Naive thymus-derived CD4-positive, alpha-beta T cell (primary cell): ENCODE measurements at regions not wholly inside any gene's neighbourhood (a gene's known extent, or its start where the extent isn't known, plus 50 kb on each side); places are given as distances from the start of the nearest gene placed in this dataset.
"Not testable (repeated sequence)": the region's sequence is repeated elsewhere in the genome, so short reads cannot be mapped to it uniquely, and the experiment has no call there.

Experiments used
- ATAC-seq: fragments of 150-1000 bp; cut with Tn5 transposase; 2 replicates; pipeline ENCODE4 v1.10.0; 2021; ENCODE audit warnings: mild to moderate bottlenecking, moderate library complexity
- CTCF ChIA-PET: fragments of 350-600 bp; sonication (Branson Sonifier 250); formaldehyde crosslinking; loops from one replicate; lab custom pipeline; 2021; ENCODE audit warnings: antibody characterized with exemption; lab: Charles Lee
- POLR2A ChIA-PET: fragments of 350-600 bp; sonication (Branson Sonifier 250); formaldehyde crosslinking; loops from one replicate; lab custom pipeline; 2021; ENCODE audit warnings: antibody characterized with exemption, inconsistent platforms; lab: Charles Lee
- DNase-seq, 9 donors: peaks; one replicate each; pipeline versions ENCODE4 v3.0.0 to v3.0.0-alpha.2; 2020 to 2022; ENCODE audit warnings: mixed read lengths in 1 of 9
- H3K27ac ChIP-seq: one replicate; pipeline ENCODE4 v1.7.0; 2013; ENCODE audit warnings: mild to moderate bottlenecking, low read depth, low read length, moderate library complexity
- H3K27me3 ChIP-seq, 2 donors: one replicate each; pipeline ENCODE4 v1.7.0; 2013; ENCODE audit warnings: low read length in 2 of 2, mild to moderate bottlenecking in 2 of 2, moderate library complexity in 2 of 2; ENCODE audit not compliant: control insufficient read depth in 2 of 2, insufficient read depth in 2 of 2
- H3K36me3 ChIP-seq, 3 experiments: 1 replicate in 2 of 3; 2 replicates in 1 of 3; pipeline ENCODE4 v1.7.0; 2013; ENCODE audit warnings: low read length in 3 of 3, mild to moderate bottlenecking in 3 of 3, moderate library complexity in 1 of 3; ENCODE audit not compliant: insufficient read depth in 3 of 3, control insufficient read depth in 2 of 3
- H3K4me1 ChIP-seq, 2 donors: one replicate each; pipeline ENCODE4 v1.7.0; 2013; ENCODE audit warnings: low read length in 2 of 2, mild to moderate bottlenecking in 2 of 2, moderate library complexity in 1 of 2; ENCODE audit not compliant: control insufficient read depth in 2 of 2, insufficient read depth in 2 of 2
- H3K4me3 ChIP-seq: 2 replicates; pipeline ENCODE4 v1.7.0; 2013; ENCODE audit warnings: mild to moderate bottlenecking, low read length
- H3K9me3 ChIP-seq, 3 experiments: 1 replicate in 2 of 3; 2 replicates in 1 of 3; pipeline ENCODE4 v1.7.0; 2013; ENCODE audit warnings: low read length in 3 of 3; ENCODE audit not compliant: control insufficient read depth in 2 of 3
- H3K27ac Mint-ChIP-seq, 9 donors: one replicate each; pipeline ENCODE4 v1.8.0; 2020 to 2022; ENCODE audit warnings: mixed read lengths in 9 of 9, mild to moderate bottlenecking in 8 of 9, moderate library complexity in 5 of 9, inconsistent platforms in 2 of 9
- H3K27me3 Mint-ChIP-seq, 5 donors: one replicate each; pipeline ENCODE4 v1.8.0; 2021 to 2022; ENCODE audit warnings: mixed read lengths in 5 of 5, mild to moderate bottlenecking in 1 of 5
- H3K36me3 Mint-ChIP-seq, 5 donors: one replicate each; pipeline ENCODE4 v1.8.0; 2020 to 2022; ENCODE audit warnings: mixed read lengths in 5 of 5, mild to moderate bottlenecking in 3 of 5, inconsistent platforms in 1 of 5
- H3K4me1 Mint-ChIP-seq, 7 donors: one replicate each; pipeline ENCODE4 v1.8.0; 2020 to 2022; ENCODE audit warnings: mixed read lengths in 7 of 7, mild to moderate bottlenecking in 3 of 7, inconsistent platforms in 1 of 7
- H3K4me3 Mint-ChIP-seq, 10 donors: one replicate each; pipeline ENCODE4 v1.8.0; 2020 to 2022; ENCODE audit warnings: mild to moderate bottlenecking in 10 of 10, mixed read lengths in 10 of 10, moderate library complexity in 6 of 10, inconsistent platforms in 2 of 10
- H3K9me3 Mint-ChIP-seq, 11 donors: one replicate each; pipeline ENCODE4 v1.8.0; 2020 to 2022; ENCODE audit warnings: mixed read lengths in 11 of 11, mild to moderate bottlenecking in 4 of 11, inconsistent platforms in 1 of 11, moderate library complexity in 1 of 11
- intact Hi-C, 2 donors: fragments of 100-400 bp; cut with micrococcal nuclease; formaldehyde crosslinking; loops; one replicate each; pipeline ENCODE4 v1.15.1; 2023

- POLR2A ChIA-PET, CTCF ChIA-PET, H3K36me3 Mint-ChIP-seq, H3K36me3 ChIP-seq, intact Hi-C loops, H3K9me3 Mint-ChIP-seq, H3K4me1 Mint-ChIP-seq, H3K27ac ChIP-seq, H3K9me3 ChIP-seq, H3K4me3 ChIP-seq, H3K27me3 Mint-ChIP-seq, H3K4me3 Mint-ChIP-seq, H3K4me1 ChIP-seq, H3K27ac Mint-ChIP-seq, H3K27me3 ChIP-seq, DNase-seq, ATAC-seq: not testable (repeated sequence)
These were observed 258.4 kb upstream of the NUPR2 start for GRCh38 chr7:56374666-56375065.

- DNase-seq, result peak in 7 of 9 donors; percentile 24 to 76 (median 59)
- H3K36me3 Mint-ChIP-seq, H3K4me1 ChIP-seq, H3K27ac Mint-ChIP-seq, H3K9me3 Mint-ChIP-seq, CTCF ChIA-PET, POLR2A ChIA-PET, H3K36me3 ChIP-seq, H3K4me3 Mint-ChIP-seq, H3K4me1 Mint-ChIP-seq, H3K4me3 ChIP-seq, H3K27me3 ChIP-seq, intact Hi-C loops, H3K27ac ChIP-seq, ATAC-seq, H3K9me3 ChIP-seq, H3K27me3 Mint-ChIP-seq: not testable (repeated sequence)
These were observed 257.1 kb upstream of the NUPR2 start for GRCh38 chr7:56373314-56373713.

- ATAC-seq, H3K4me1 ChIP-seq, H3K9me3 ChIP-seq, POLR2A ChIA-PET, H3K36me3 ChIP-seq, intact Hi-C loops, H3K4me3 Mint-ChIP-seq, H3K4me1 Mint-ChIP-seq, H3K27ac ChIP-seq, CTCF ChIA-PET, H3K27me3 ChIP-seq, H3K36me3 Mint-ChIP-seq, H3K4me3 ChIP-seq, H3K27me3 Mint-ChIP-seq, H3K27ac Mint-ChIP-seq: not testable (repeated sequence)
- DNase-seq, result peak in 6 of 9 donors; percentile 2 to 55 (median 22)
- peaks cover 0 to 10% (median 3%) of the 10 kb centered on the region in 11 donors for H3K9me3 Mint-ChIP-seq
These were observed 255.6 kb upstream of the NUPR2 start for GRCh38 chr7:56371792-56372191.

- H3K27ac Mint-ChIP-seq, POLR2A ChIA-PET, H3K9me3 ChIP-seq, H3K27me3 Mint-ChIP-seq, H3K36me3 Mint-ChIP-seq, H3K4me3 ChIP-seq, H3K4me1 ChIP-seq, CTCF ChIA-PET, H3K36me3 ChIP-seq, H3K4me1 Mint-ChIP-seq, H3K4me3 Mint-ChIP-seq, intact Hi-C loops, H3K27ac ChIP-seq, DNase-seq, ATAC-seq, H3K27me3 ChIP-seq: not testable (repeated sequence)
- H3K9me3 Mint-ChIP-seq, result peaks cover 0 to 12% (median 0%) of the 10 kb centered on the region in 11 donors
These were observed 254.1 kb upstream of the NUPR2 start for GRCh38 chr7:56370208-56370872.

- H3K36me3 Mint-ChIP-seq, DNase-seq, H3K27ac Mint-ChIP-seq, H3K27me3 ChIP-seq, POLR2A ChIA-PET, H3K36me3 ChIP-seq, H3K4me1 Mint-ChIP-seq, H3K9me3 ChIP-seq, H3K4me3 ChIP-seq, intact Hi-C loops, H3K4me3 Mint-ChIP-seq, ATAC-seq, CTCF ChIA-PET, H3K27me3 Mint-ChIP-seq, H3K4me1 ChIP-seq, H3K27ac ChIP-seq, H3K9me3 Mint-ChIP-seq: not testable (repeated sequence)
These were observed 251.7 kb upstream of the NUPR2 start for GRCh38 chr7:56367914-56368313.

- CTCF ChIA-PET, H3K4me3 ChIP-seq, H3K27me3 ChIP-seq, H3K9me3 Mint-ChIP-seq, H3K36me3 Mint-ChIP-seq, ATAC-seq, DNase-seq, H3K9me3 ChIP-seq, POLR2A ChIA-PET, H3K4me3 Mint-ChIP-seq, H3K4me1 Mint-ChIP-seq, H3K27ac ChIP-seq, H3K27ac Mint-ChIP-seq, H3K4me1 ChIP-seq, H3K27me3 Mint-ChIP-seq, intact Hi-C loops, H3K36me3 ChIP-seq: not testable (repeated sequence)
These were observed 251.2 kb upstream of the NUPR2 start for GRCh38 chr7:56367411-56367810.

GRCh38 chr7:56366701-56367100 lies 250.5 kb upstream of the NUPR2 start:
- H3K27ac ChIP-seq, H3K9me3 ChIP-seq, H3K9me3 Mint-ChIP-seq, DNase-seq, ATAC-seq, CTCF ChIA-PET, H3K27me3 Mint-ChIP-seq, H3K27me3 ChIP-seq, H3K27ac Mint-ChIP-seq, H3K4me1 Mint-ChIP-seq, H3K36me3 ChIP-seq, H3K4me1 ChIP-seq, intact Hi-C loops, POLR2A ChIA-PET, H3K4me3 ChIP-seq, H3K36me3 Mint-ChIP-seq, H3K4me3 Mint-ChIP-seq: not testable (repeated sequence)
